Astrocyte of the hippocampus (primary cell): ENCODE measurements at regions not wholly inside any gene's neighbourhood (a gene's known extent, or its start where the extent isn't known, plus 50 kb on each side); places are given as distances from the start of the nearest gene placed in this dataset.

Source experiments
- DNase-seq: peaks from one replicate; pipeline ENCODE4 v3.0.0; 2011; ENCODE audit warnings: low read depth, low spot score

- DNase-seq = peak; percentile 23
Measured at GRCh38 chr15:98416222-98416855, 232.0 kb upstream of the IGF1R start.

GRCh38 chr15:98417346-98417745, 231.0 kb upstream of the IGF1R start:
- DNase-seq = no peak

GRCh38 chr15:98418122-98418521, 230.2 kb upstream of the IGF1R start:
- no peak for DNase-seq

- DNase-seq = no peak
Measured at GRCh38 chr15:98419173-98419780, 229.1 kb upstream of the IGF1R start.

GRCh38 chr15:98420837-98421236, 227.5 kb upstream of the IGF1R start:
- no peak for DNase-seq

- peak; percentile 74 for DNase-seq
Measured at GRCh38 chr15:98421419-98422129, 226.8 kb upstream of the IGF1R start.

GRCh38 chr15:98422130-98422478, 226.2 kb upstream of the IGF1R start:
- no peak for DNase-seq

- no peak for DNase-seq
Measured at GRCh38 chr15:98425173-98425572, 223.2 kb upstream of the IGF1R start.

GRCh38 chr15:98427321-98427720, 221.0 kb upstream of the IGF1R start:
- no peak for DNase-seq

GRCh38 chr15:98428253-98428989, 219.9 kb upstream of the IGF1R start:
- peak; percentile 85 for DNase-seq

GRCh38 chr15:98431171-98431570, 217.2 kb upstream of the IGF1R start:
- no peak for DNase-seq

- DNase-seq = peak; percentile 46
Measured at GRCh38 chr15:98433346-98433745, 215.0 kb upstream of the IGF1R start.

GRCh38 chr15:98433856-98434255, 214.5 kb upstream of the IGF1R start:
- no peak for DNase-seq

- no peak for DNase-seq
Measured at GRCh38 chr15:98437752-98438151, 210.6 kb upstream of the IGF1R start.

- no peak for DNase-seq
Measured at GRCh38 chr15:98438326-98438725, 210.0 kb upstream of the IGF1R start.

GRCh38 chr15:98438907-98439306, 209.4 kb upstream of the IGF1R start:
- no peak for DNase-seq

GRCh38 chr15:98439523-98439942, 208.8 kb upstream of the IGF1R start:
- DNase-seq = no peak

- no peak for DNase-seq
Measured at GRCh38 chr15:98440917-98441316, 207.4 kb upstream of the IGF1R start.

GRCh38 chr15:98441599-98441998, 206.7 kb upstream of the IGF1R start:
- DNase-seq = no peak

GRCh38 chr15:98442379-98442833, 205.9 kb upstream of the IGF1R start:
- peak; percentile 95 for DNase-seq

- peak; percentile 29 for DNase-seq
Measured at GRCh38 chr15:98442901-98443300, 205.4 kb upstream of the IGF1R start.

- DNase-seq = no peak
Measured at GRCh38 chr15:98443526-98443925, 204.8 kb upstream of the IGF1R start.
